Glutamatergic neuron (in vitro differentiated cells): ENCODE measurements at regions not wholly inside any gene's neighbourhood (a gene's known extent, or its start where the extent isn't known, plus 50 kb on each side); places are given as distances from the start of the nearest gene placed in this dataset.

Source experiments
- DNase-seq: peaks from one replicate; pipeline ENCODE4 v3.0.0; 2022
- H3K27ac Mint-ChIP-seq: one replicate; pipeline ENCODE4 v1.8.0; 2020; ENCODE audit warnings: mild to moderate bottlenecking, mixed read lengths, inconsistent platforms; ENCODE audit not compliant: unreplicated experiment
- H3K27me3 Mint-ChIP-seq: one replicate; pipeline ENCODE4 v1.8.0; 2020; ENCODE audit warnings: mild to moderate bottlenecking, moderate library complexity, mixed read lengths, inconsistent platforms; ENCODE audit not compliant: unreplicated experiment
- H3K36me3 Mint-ChIP-seq: one replicate; pipeline ENCODE4 v1.8.0; 2020; ENCODE audit warnings: mild to moderate bottlenecking, mixed read lengths, inconsistent platforms; ENCODE audit not compliant: unreplicated experiment
- H3K4me1 Mint-ChIP-seq: one replicate; pipeline ENCODE4 v1.8.0; 2020; ENCODE audit warnings: mild to moderate bottlenecking, low read depth, mixed read lengths, inconsistent platforms; ENCODE audit not compliant: unreplicated experiment
- H3K4me3 Mint-ChIP-seq: one replicate; pipeline ENCODE4 v1.8.0; 2020; ENCODE audit warnings: mild to moderate bottlenecking, mixed read lengths, inconsistent platforms; ENCODE audit not compliant: unreplicated experiment
- H3K9me3 Mint-ChIP-seq: one replicate; pipeline ENCODE4 v1.8.0; 2020; ENCODE audit warnings: mild to moderate bottlenecking, moderate library complexity, mixed read lengths, inconsistent platforms; ENCODE audit not compliant: unreplicated experiment
- TF ChIP-seq, protein P1 (sequence below): fragments of 200-600 bp; sonication (generic); IDR thresholded peaks from one replicate; pipeline ENCODE4 v1.5.0; 2021; ENCODE audit not compliant: partially characterized antibody, unreplicated experiment

DNA sequence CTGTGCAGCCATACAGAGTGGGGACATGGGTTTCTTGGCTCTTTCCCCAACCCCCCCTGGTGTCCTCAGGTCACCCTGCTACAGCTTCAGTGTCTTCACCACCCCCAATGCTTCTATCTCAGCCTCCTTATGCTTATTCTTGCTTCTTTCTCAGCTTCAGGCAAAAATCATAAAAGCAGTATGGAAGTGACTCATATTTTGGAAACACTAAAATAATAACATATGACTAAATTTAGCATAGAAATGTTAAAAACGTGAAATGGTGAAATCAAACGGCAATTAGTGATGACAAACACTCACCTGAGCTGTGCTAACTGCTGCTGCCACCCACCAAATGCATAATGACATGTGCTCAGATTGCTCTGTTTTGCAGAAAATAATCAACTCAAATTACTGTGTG lies 475.2 kb upstream of the EPHA3 start:
- H3K27me3 Mint-ChIP-seq = no peaks in the 10 kb centered on the region

DNA sequence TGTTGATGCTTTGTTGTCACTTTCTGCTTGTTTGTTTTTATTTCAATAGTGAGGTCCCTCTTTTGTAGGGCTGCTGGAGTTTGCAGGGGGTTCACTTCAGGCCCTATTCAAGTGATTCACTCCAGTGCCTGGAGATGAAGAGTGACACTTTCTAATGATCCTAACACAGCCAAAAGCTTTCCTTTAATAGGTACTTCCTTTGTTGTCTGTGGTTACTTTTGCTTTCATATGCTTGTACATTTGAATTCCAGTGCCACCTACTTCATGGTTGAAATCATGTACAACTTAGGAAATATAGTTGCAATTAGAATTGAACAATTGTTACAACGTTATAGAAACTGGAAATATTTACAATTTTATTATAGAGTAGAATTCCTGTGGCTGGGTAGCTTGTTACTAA lies 466.8 kb upstream of the EPHA3 start:
- Mint-ChIP-seq H3K4me3 (no peak overlapping the region), H3K27ac (no peak overlapping the region), H3K4me1 (peaks cover 2% of the 10 kb centered on the region), H3K9me3 (peaks cover 6% of the 10 kb centered on the region), H3K27me3 (no peaks in the 10 kb centered on the region), H3K36me3 (peaks cover 6% of the 10 kb centered on the region)
- TF ChIP-seq, protein P1, sequence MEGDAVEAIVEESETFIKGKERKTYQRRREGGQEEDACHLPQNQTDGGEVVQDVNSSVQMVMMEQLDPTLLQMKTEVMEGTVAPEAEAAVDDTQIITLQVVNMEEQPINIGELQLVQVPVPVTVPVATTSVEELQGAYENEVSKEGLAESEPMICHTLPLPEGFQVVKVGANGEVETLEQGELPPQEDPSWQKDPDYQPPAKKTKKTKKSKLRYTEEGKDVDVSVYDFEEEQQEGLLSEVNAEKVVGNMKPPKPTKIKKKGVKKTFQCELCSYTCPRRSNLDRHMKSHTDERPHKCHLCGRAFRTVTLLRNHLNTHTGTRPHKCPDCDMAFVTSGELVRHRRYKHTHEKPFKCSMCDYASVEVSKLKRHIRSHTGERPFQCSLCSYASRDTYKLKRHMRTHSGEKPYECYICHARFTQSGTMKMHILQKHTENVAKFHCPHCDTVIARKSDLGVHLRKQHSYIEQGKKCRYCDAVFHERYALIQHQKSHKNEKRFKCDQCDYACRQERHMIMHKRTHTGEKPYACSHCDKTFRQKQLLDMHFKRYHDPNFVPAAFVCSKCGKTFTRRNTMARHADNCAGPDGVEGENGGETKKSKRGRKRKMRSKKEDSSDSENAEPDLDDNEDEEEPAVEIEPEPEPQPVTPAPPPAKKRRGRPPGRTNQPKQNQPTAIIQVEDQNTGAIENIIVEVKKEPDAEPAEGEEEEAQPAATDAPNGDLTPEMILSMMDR = no peak
- DNase-seq = no peak

More for the DNA sequence above, 475.2 kb upstream of the EPHA3 start:
- Mint-ChIP-seq H3K9me3 (peaks cover 8% of the 10 kb centered on the region), H3K27ac (no peak overlapping the region), H3K36me3 (peaks cover 3% of the 10 kb centered on the region), H3K4me1 (no peaks in the 10 kb centered on the region), H3K4me3 (no peak overlapping the region)
- no peak for DNase-seq
- TF ChIP-seq, protein P1 = no peak

DNA sequence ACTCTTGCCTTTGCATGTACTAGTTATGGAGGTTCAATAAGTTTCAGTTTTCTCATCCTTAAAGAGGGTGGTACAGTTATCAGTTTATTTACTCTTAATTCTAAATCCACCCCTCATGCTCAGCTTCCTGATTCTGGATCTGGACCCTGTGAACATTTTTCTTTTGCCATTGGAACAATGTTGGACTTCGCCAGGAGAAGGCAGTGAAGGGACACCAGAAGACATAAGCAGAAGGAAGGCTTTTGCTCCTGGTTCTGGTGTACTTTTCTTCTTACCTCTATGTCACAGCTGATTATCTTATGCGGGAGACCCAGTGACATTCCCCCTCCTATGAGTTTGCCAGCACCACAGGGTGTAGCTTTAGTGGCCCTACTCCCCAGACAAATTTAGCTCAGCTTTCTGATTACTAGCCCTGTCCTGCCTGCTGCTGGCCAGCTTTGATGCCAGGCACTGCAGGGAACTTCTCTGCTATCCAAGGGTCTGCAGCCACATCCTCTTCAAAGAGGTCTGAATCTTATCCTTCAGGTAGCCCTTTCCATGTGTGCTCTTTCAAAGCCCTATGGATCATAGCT lies 466.3 kb upstream of the EPHA3 start:
- no peak for DNase-seq
- TF ChIP-seq, protein P1 = no peak
- H3K4me3 Mint-ChIP-seq = no peak overlapping the region
- peaks cover 2% of the 10 kb centered on the region for H3K4me1 Mint-ChIP-seq
- H3K27ac Mint-ChIP-seq = no peak overlapping the region
- H3K27me3 Mint-ChIP-seq = no peaks in the 10 kb centered on the region
- H3K36me3 Mint-ChIP-seq = peaks cover 6% of the 10 kb centered on the region
- H3K9me3 Mint-ChIP-seq = peaks cover 4% of the 10 kb centered on the region

DNA sequence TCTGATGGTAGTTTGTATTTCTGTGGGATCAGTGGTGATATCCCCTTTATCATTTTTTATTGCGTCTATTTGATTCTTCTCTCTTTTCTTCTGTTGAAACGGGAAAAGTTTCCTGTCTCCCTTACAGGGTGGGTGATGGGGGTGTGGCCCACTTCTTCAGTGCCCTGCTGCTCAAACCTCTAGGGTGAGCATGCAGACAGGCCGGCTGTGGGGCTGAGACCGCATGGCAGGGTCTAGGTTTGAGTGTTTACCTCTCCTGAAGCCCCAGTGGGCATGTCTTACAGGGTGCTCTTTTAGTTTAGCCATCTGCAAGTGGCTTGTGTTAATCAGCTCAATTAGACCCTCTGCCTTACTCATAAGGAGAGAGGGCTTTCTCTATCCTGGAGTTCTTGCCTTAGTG lies 450.0 kb upstream of the EPHA3 start:
- H3K27ac Mint-ChIP-seq = no peak overlapping the region
- H3K4me1 Mint-ChIP-seq = peaks cover 2% of the 10 kb centered on the region
- DNase-seq = no peak
- TF ChIP-seq, protein P1 = no peak
- peaks cover 4% of the 10 kb centered on the region for H3K36me3 Mint-ChIP-seq
- no peaks in the 10 kb centered on the region for H3K9me3 Mint-ChIP-seq
- peaks cover 3% of the 10 kb centered on the region for H3K27me3 Mint-ChIP-seq
- no peak overlapping the region for H3K4me3 Mint-ChIP-seq

DNA sequence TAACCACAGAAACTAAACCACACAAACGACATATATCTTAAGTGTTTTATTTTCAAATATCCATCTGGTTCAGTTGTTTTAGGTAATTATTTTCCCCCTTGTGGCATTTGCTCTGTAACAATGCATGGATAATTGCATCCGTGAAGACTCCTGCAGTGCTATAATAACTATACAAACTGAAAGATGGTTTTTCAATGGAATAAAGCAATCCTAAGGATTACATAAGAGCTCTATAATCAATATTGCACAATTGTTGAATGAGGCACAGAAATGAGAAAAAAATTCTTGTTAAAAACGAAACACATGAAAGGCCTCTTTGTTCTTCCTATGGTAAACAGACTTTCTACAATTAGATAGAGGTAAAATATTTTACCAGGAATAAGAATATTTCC lies 446.0 kb upstream of the EPHA3 start:
- Mint-ChIP-seq H3K27ac (no peak overlapping the region), H3K4me3 (no peak overlapping the region), H3K36me3 (peaks cover 4% of the 10 kb centered on the region), H3K27me3 (peaks cover 3% of the 10 kb centered on the region), H3K4me1 (peaks cover 2% of the 10 kb centered on the region), H3K9me3 (no peaks in the 10 kb centered on the region)
- TF ChIP-seq, protein P1 = no peak
- no peak for DNase-seq
